Tibial artery (tissue), 4 donors: ENCODE measurements at regions not wholly inside any gene's neighbourhood (a gene's known extent, or its start where the extent isn't known, plus 50 kb on each side); places are given as distances from the start of the nearest gene placed in this dataset.

Experiments used
- DNase-seq, 2 donors: peaks; one replicate each; pipeline ENCODE4 v3.0.0-alpha.2; 2019
- H3K27ac ChIP-seq, 2 donors: fragments of 200-600 bp; sonication (generic) in 1 of 2; 1 replicate in 1 of 2; 2 replicates in 1 of 2; pipeline ENCODE4 v1.5.1; 2018 to 2019; ENCODE audit warnings: mild to moderate bottlenecking in 1 of 2
- H3K27me3 ChIP-seq, 2 donors: fragments of 200-600 bp; sonication (generic) in 1 of 2; one replicate each; pipeline versions ENCODE4 v1.5.1 to v1.6.0; 2016 to 2019
- H3K36me3 ChIP-seq, 3 donors: fragments of 200-600 bp; sonication (generic) in 2 of 3; one replicate each; pipeline ENCODE4 v1.5.1; 2016 to 2019; ENCODE audit warnings: mild to moderate bottlenecking in 2 of 3
- H3K4me1 ChIP-seq, 4 donors: fragments of 200-600 bp; sonication (generic) in 2 of 4; 1 replicate in 3 of 4; 2 replicates in 1 of 4; pipeline ENCODE4 v1.5.1; 2016 to 2019
- H3K4me3 ChIP-seq, 2 donors: fragments of 200-600 bp; sonication (generic) in 1 of 2; 1 replicate in 1 of 2; 2 replicates in 1 of 2; pipeline ENCODE4 v1.5.1; 2018 to 2019; ENCODE audit warnings: mild to moderate bottlenecking in 2 of 2
- H3K9me3 ChIP-seq, 3 donors: fragments of 200-600 bp; sonication (generic) in 1 of 3; one replicate each; pipeline ENCODE4 v1.5.1; 2016 to 2019
- CTCF ChIP-seq, 2 experiments: fragments of 200-600 bp in 1 of 2; fragments of 450-650 bp in 1 of 2; IDR thresholded peaks; one replicate each; pipeline ENCODE4 v1.5.1; 2017 to 2019; ENCODE audit warnings: antibody characterized with exemption in 2 of 2, mild to moderate bottlenecking in 1 of 2, moderate library complexity in 1 of 2
- intact Hi-C: fragments of 100-400 bp; cut with DNase I; formaldehyde crosslinking; loops from one replicate; pipeline ENCODE4 v1.15.0; 2023; ENCODE audit warnings: low total_unique reads

GRCh38 chr21:16262091-16262490, 532.3 kb downstream of the USP25 start:
- intact Hi-C loops: no loop called here
- no peak for TF ChIP-seq CTCF (IDR thresholded peaks at IDR 0.05)
- Histone ChIP-seq H3K27me3 (no peaks in the 10 kb centered on the region), H3K9me3 (no peaks in the 10 kb centered on the region), H3K4me1 (peaks cover 0 to 10% (median 0%) of the 10 kb centered on the region in 4 donors), H3K27ac (no peak overlapping the region), H3K36me3 (no peaks in the 10 kb centered on the region), H3K4me3 (no peak overlapping the region)
- DNase-seq: no peak

- Histone ChIP-seq H3K36me3 (no peaks in the 10 kb centered on the region), H3K9me3 (no peaks in the 10 kb centered on the region), H3K4me1 (peaks cover 0 to 10% (median 0%) of the 10 kb centered on the region in 4 donors), H3K27me3 (no peaks in the 10 kb centered on the region), H3K4me3 (peak overlapping the region; percentile 20 to 27), H3K27ac (peak overlapping the region; percentile 22 to 37)
- TF ChIP-seq CTCF (IDR thresholded peaks at IDR 0.05): no peak
- intact Hi-C loops: no loop called here
- no peak for DNase-seq
Observed at GRCh38 chr21:16264319-16264718, 534.5 kb downstream of the USP25 start.

GRCh38 chr21:16269476-16269875, 539.7 kb downstream of the USP25 start:
- DNase-seq: no peak
- Histone ChIP-seq H3K9me3 (no peaks in the 10 kb centered on the region), H3K4me1 (peaks cover 0 to 10% (median 0%) of the 10 kb centered on the region in 4 donors), H3K27me3 (no peaks in the 10 kb centered on the region), H3K27ac (no peak overlapping the region), H3K4me3 (no peak overlapping the region), H3K36me3 (no peaks in the 10 kb centered on the region)
- no peak for TF ChIP-seq CTCF (IDR thresholded peaks at IDR 0.05)
- intact Hi-C loops: no loop called here

- H3K27ac ChIP-seq: peak overlapping the region; percentile 14 to 59
Observed at GRCh38 chr21:16279731-16280581, 550.2 kb downstream of the USP25 start.

GRCh38 chr21:16280686-16281091, 550.9 kb downstream of the USP25 start:
- TF ChIP-seq CTCF (IDR thresholded peaks at IDR 0.05): no peak
- intact Hi-C loops: no loop called here
- no peak for DNase-seq
- no peaks in the 10 kb centered on the region for H3K9me3 ChIP-seq
- peaks cover 0 to 60% (median 5%) of the 10 kb centered on the region in 4 donors for H3K4me1 ChIP-seq
- H3K27me3 ChIP-seq: no peaks in the 10 kb centered on the region
- H3K4me3 ChIP-seq: peak overlapping the region; percentile 21 to 27
- peak overlapping the region; percentile 14 to 59 for H3K27ac ChIP-seq
- no peaks in the 10 kb centered on the region for H3K36me3 ChIP-seq

More at GRCh38 chr21:16279731-16280581, 550.2 kb downstream of the USP25 start:
- Histone ChIP-seq H3K27me3 (no peaks in the 10 kb centered on the region), H3K36me3 (no peaks in the 10 kb centered on the region), H3K9me3 (no peaks in the 10 kb centered on the region), H3K4me1 (peaks cover 0 to 53% (median 5%) of the 10 kb centered on the region in 4 donors), H3K4me3 (peak overlapping the region; percentile 21 to 27)
- peak in 1 of 2 donors; percentile 31 for DNase-seq
- intact Hi-C loops: no loop called here
- no peak for TF ChIP-seq CTCF (IDR thresholded peaks at IDR 0.05)
